Epidermal melanocyte (primary cell): ENCODE measurements at regions not wholly inside any gene's neighbourhood (a gene's known extent, or its start where the extent isn't known, plus 50 kb on each side); places are given as distances from the start of the nearest gene placed in this dataset.
"Not testable (repeated sequence)": the region's sequence is repeated elsewhere in the genome, so short reads cannot be mapped to it uniquely, and the experiment has no call there.

Source experiments
- DNase-seq: peaks from one replicate; pipeline ENCODE4 v3.0.0; 2011; ENCODE audit warnings: low spot score; ENCODE audit not compliant: insufficient read length

DNA sequence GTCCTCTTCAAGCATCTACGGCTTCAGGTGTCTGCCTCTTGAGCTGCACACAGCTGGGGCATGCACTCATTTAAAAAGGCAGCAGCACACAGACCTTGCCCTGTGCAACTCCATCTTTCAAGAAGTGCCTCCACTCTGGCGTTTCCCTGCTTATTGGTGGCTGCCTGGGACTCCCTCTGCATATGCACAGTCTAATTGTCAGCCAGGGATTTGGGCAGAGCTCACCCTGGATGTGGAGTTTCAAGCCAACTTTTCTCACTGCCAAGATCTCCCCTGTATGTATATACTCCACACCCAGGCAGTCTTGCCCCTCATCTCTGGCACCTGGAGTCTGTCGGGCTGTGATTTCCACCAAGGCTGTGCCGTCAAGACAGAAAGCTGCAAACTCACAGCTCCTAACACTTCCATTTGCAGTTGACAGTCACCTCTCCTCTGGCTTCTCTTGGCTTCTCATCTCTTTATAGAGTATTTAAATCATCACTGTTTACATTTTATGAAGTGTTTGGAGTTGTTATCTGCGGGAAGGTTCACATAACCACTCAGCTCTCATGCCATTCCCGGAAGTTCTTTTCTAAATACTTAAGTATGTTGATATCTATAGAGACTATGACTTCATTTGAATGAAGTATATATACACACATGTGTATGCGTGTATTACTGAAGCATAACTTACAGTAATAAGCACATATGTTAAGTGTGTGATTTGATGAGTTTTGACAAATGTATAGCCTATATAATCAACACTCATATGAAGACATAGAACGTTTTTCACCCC is 128.2 kb downstream of the NPIPB11 start:
- DNase-seq = not testable (repeated sequence)

GRCh38 chr16:29276446-29276845 is 130.1 kb downstream of the NPIPB11 start:
- DNase-seq = not testable (repeated sequence)

DNA sequence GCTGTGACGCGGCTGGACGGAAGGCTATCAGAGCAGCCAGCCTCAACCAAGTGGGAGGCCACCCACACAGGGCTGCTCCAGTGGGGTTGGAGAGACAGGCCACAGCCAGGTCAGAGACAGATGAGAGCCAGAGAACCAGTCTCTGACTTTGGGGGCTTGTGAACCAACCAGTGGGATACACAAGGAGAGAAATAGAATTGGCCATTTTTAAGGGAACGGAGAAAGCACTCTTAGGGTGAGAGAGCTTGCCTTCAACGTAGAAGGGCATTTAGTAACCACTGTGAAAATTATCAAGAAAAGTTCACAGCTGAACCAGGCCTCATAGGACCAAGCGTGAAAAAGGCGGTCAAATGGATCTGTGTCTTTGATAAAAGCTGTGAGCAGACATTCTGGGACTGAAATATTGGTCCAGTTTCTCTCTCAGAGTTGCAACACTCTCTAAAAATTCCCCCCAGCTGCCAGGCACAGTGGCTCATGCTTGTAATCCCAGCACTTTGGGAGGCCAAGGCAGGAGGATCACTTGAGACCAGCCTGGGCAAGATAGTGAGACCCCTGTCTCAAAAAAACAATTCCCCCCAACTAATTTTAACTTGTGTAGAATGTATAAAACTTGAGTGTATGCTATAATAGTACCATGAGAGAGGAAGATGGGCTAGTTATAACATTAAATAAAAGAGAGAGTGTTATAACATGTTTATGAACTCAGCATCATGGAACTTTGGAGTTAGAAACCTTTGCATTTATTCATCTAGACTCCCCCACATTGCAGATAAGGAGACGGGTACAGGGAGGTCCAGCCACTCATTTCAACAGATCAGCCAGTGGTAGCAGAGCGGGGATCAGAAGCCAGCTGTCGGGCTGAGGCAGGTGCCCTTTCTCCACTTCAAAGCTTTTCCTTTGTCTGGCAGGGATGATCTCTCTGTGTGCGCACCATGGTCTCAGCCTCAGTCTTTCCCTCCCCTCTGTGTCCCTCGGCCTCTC is 132.2 kb downstream of the NPIPB11 start:
- not testable (repeated sequence) for DNase-seq

GRCh38 chr16:29273298-29274054 is 133.0 kb downstream of the NPIPB11 start:
- not testable (repeated sequence) for DNase-seq

GRCh38 chr16:29271721-29272675 is 134.5 kb downstream of the NPIPB11 start:
- DNase-seq = not testable (repeated sequence)

- DNase-seq = not testable (repeated sequence)
Measured at GRCh38 chr16:29270923-29271322, 135.6 kb downstream of the NPIPB11 start.

GRCh38 chr16:29270033-29270432 is 136.5 kb downstream of the NPIPB11 start:
- not testable (repeated sequence) for DNase-seq

DNA sequence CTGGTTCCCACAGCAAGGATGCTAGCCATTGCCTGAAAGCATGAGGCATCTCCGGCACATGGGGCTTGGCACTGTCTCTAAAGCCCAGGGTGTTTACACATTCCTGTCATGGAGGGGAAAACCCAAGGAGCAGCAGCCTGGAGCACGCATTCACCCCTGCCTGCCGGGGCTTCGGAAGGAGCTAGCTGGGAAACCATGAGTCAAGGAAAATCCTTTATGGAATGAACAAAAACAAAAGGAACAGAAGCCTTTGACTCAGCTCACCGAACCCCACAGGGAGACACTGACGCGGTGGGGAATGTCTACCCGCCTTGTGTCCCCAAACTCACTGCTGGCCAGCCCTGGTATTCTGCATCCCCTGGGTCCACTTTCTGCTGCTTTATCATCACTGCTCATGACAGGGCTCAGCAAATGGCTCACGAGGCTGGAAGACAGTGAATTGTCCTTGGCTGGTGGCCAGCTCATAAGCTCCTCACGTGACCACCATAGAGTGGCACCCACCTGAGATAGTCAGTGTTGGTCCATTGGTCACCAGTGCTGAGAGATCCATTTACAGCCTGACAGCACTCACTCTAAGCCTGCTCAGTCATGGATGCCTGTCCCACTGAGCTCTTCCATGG is 137.2 kb downstream of the NPIPB11 start:
- not testable (repeated sequence) for DNase-seq

GRCh38 chr16:29268785-29269191 is 137.7 kb downstream of the NPIPB11 start:
- DNase-seq = not testable (repeated sequence)

DNA sequence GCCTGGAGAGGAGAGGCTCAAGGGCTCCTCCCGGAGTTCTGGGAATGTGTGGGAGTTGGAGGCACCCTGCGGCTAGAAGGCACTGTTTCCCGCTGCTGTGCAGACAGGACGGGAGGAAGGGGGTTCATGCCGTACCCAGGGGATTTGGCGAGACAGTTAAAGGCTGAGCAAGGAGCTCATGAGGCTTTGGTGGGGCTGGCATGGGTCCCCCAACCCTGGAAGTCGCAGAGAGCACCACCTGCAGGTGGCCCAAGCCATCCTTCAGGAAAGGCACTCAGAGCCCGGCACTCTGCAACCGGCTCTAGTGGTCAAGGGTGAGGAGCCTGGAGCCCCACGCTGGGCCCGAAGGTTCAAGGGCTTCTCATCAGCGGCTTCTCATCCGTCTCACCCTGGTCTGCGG is 138.2 kb downstream of the NPIPB11 start:
- DNase-seq = not testable (repeated sequence)

DNA sequence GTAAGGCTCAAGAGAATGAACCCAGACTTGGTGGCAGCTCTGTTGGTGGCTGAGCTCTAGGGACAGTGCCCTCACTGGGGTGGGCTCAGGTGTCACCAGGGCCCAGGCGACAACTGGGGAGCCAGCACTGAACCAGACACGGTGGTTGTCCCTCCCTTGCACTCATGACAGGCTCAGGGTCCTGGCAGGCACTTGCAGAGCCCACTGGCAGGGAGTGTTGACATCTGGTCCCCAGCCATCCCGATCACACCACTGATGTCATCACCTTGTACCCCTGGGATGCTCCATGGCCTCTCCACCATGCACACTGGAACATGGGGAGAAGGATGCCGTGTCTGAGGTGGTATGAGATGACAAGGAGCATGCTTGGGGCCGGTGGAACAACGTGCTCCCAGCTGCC is 138.6 kb downstream of the NPIPB11 start:
- not testable (repeated sequence) for DNase-seq

GRCh38 chr16:29267055-29267619 is 139.4 kb downstream of the NPIPB11 start:
- DNase-seq = not testable (repeated sequence)

DNA sequence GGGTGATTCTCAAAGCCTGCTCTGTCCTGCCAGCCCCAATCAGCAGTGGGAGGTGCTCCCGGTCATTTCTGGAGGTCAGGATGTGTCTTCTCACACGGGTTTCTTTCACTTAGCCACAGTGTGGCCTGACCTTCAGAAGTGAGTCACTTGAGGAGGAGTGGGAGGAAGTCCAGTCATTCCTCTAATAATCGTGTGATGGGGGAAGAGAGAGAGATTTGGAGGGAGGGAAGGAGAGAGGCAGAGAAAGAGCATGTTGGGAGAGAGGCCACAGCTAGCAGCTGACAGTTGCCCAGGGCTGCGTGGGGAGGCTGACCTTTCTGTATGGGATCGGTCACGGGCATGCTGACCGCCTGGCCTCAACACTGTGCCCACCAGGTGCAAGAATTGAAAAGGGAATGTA is 139.9 kb downstream of the NPIPB11 start:
- not testable (repeated sequence) for DNase-seq

GRCh38 chr16:29265255-29265853 is 141.2 kb downstream of the NPIPB11 start:
- peak; percentile 57 for DNase-seq

DNA sequence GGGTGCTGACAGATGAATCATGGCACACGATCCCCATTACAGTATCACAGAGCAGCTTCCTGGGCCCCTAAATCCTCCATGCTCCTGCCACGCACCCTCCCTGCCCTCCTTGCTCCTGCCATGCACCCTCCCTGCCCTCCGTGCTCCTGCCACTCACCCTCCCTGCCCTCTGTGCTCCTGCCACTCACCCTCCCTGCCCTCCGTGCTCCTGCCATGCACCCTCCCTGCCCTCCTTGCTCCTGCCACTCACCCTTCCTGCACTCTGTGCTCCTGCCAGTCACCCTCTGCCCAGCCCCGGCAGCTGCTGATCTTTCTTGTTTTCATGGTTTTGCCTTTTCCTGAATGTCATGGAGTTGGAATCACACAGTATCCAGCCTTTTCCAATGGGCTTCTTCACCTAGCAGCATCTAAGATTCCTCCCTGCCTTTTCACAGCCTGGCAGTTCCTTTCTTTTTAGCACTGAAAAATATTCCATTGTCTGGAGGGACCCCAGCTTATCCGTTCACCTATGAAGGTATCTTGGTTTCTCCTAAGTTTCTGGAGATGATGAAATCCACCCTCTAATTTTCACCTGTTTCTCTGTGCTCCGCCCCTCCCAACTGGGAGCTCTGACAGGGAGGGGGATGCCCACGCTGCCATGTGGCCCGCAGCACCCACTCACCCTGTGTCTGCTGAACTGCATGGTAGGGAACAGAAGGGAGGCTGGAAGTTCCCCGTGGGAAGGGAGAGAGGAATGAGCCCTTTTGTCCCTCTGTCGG is 142.3 kb downstream of the NPIPB11 start:
- DNase-seq = not testable (repeated sequence)

- not testable (repeated sequence) for DNase-seq
Measured at GRCh38 chr16:29262725-29263124, 143.8 kb downstream of the NPIPB11 start.

DNA sequence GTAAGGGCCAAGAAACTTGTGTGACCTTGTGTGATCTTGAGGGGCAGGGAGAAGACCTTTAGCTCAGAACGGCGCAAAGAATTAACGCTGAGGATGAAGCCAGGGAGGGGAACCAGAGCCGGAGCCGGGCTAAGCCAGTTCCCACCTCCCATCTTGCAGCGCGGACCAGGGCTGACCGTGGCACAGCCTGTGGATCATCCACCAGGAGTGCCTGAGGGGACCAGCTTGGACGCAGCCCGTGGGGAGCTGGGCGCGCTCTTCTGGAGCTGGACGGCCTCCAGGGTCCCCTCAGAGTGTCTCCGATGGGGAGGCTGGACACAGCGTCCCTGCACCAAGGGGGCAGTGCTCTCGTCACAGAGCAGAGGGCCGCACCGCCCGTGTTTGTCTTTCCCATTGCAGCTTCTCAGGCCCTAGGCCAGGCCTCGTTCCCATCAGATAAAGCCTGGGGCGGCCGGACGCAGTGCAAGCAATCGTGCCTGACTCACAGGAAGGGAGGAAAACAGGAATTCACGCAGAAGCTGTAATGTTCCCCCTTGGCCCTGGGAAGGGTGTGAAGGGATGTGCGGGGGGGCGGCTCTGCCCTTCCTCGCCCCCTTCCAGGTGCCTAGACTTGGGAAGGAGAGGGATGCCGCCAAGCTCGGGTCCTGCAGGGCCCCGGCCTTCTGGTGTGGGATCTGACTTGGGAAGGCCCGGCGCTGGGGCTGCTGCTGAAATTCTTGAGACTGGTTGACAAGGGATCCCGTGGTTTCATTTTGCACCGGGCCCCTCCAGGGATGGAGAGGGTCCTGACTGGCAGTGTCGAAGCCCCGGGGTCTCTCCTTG is 144.9 kb downstream of the NPIPB11 start:
- not testable (repeated sequence) for DNase-seq
